ENCODE measurements at regions not wholly inside any gene's neighbourhood (a gene's known extent, or its start where the extent isn't known, plus 50 kb on each side); places are given as distances from the start of the nearest gene placed in this dataset.

DNA sequence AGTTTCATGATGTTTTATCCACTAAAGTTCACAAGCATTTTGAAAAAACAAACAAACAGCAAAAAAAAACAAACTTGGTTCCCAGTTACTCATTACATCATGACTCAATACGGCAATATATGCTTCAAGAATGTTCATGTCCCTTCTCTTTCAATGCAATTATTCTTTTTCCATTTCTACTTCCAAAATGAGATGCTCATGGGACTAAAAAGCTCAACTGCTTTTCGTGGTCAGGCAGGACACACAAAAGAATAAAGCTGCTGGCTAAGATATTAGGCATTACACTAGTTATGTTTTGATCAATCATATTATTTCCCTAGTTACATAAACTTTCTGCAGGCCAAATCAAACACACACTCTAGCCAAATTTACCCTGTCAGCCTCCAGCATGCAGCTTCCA, 301.3 kb downstream of the EPHA4 start:
- TF ChIP-seq, protein P1, sequence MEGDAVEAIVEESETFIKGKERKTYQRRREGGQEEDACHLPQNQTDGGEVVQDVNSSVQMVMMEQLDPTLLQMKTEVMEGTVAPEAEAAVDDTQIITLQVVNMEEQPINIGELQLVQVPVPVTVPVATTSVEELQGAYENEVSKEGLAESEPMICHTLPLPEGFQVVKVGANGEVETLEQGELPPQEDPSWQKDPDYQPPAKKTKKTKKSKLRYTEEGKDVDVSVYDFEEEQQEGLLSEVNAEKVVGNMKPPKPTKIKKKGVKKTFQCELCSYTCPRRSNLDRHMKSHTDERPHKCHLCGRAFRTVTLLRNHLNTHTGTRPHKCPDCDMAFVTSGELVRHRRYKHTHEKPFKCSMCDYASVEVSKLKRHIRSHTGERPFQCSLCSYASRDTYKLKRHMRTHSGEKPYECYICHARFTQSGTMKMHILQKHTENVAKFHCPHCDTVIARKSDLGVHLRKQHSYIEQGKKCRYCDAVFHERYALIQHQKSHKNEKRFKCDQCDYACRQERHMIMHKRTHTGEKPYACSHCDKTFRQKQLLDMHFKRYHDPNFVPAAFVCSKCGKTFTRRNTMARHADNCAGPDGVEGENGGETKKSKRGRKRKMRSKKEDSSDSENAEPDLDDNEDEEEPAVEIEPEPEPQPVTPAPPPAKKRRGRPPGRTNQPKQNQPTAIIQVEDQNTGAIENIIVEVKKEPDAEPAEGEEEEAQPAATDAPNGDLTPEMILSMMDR (IDR thresholded peaks at IDR 0.05 in 8 of 11, conservative IDR thresholded peaks at IDR 0.05 in 3 of 11): no peak
- TF ChIP-seq POLR2AphosphoS5 (IDR thresholded peaks at IDR 0.05): no peak
- no peak for TF ChIP-seq POLR2A (IDR thresholded peaks at IDR 0.05)
